ENCODE measurements at regions not wholly inside any gene's neighbourhood (a gene's known extent, or its start where the extent isn't known, plus 50 kb on each side); places are given as distances from the start of the nearest gene placed in this dataset.

DNA sequence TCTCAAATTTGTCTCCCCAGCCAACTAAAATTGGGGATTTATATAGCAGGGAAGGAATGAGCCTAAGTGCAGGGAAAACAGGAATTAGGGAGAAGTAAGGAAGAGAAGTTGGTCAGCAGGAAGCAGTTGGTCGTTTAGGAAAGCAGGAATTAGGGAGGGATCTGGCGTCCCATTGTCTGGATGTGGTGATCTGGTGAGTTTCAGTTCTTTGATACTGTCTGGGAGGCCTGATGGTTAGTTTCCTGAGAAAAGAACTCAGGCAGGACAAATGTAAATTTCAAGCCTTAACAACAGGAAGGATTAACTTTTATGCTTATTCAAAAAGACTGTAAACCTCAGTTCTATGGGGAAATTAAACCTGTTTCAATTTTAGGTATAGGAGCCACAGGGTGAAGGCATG, 116.2 kb upstream of the PRL start:
- peak overlapping the region; percentile 64 for H3K27ac Mint-ChIP-seq
- peaks cover 2% of the 10 kb centered on the region for H3K36me3 Mint-ChIP-seq
- TF ChIP-seq, protein P1, sequence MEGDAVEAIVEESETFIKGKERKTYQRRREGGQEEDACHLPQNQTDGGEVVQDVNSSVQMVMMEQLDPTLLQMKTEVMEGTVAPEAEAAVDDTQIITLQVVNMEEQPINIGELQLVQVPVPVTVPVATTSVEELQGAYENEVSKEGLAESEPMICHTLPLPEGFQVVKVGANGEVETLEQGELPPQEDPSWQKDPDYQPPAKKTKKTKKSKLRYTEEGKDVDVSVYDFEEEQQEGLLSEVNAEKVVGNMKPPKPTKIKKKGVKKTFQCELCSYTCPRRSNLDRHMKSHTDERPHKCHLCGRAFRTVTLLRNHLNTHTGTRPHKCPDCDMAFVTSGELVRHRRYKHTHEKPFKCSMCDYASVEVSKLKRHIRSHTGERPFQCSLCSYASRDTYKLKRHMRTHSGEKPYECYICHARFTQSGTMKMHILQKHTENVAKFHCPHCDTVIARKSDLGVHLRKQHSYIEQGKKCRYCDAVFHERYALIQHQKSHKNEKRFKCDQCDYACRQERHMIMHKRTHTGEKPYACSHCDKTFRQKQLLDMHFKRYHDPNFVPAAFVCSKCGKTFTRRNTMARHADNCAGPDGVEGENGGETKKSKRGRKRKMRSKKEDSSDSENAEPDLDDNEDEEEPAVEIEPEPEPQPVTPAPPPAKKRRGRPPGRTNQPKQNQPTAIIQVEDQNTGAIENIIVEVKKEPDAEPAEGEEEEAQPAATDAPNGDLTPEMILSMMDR (IDR thresholded peaks at IDR 0.05; ENCODE audit: unreplicated experiment), result no peak
- peaks cover 40% of the 10 kb centered on the region for H3K4me1 Mint-ChIP-seq
- peaks cover 7% of the 10 kb centered on the region for H3K9me3 Mint-ChIP-seq
- H3K4me3 Mint-ChIP-seq, result no peak overlapping the region
- H3K27me3 Mint-ChIP-seq (ENCODE audit: low read depth), result no peaks in the 10 kb centered on the region
- DNase-seq (ENCODE audit: low spot score in 2 of 2, unreplicated experiment in 2 of 2), result no peak

DNA sequence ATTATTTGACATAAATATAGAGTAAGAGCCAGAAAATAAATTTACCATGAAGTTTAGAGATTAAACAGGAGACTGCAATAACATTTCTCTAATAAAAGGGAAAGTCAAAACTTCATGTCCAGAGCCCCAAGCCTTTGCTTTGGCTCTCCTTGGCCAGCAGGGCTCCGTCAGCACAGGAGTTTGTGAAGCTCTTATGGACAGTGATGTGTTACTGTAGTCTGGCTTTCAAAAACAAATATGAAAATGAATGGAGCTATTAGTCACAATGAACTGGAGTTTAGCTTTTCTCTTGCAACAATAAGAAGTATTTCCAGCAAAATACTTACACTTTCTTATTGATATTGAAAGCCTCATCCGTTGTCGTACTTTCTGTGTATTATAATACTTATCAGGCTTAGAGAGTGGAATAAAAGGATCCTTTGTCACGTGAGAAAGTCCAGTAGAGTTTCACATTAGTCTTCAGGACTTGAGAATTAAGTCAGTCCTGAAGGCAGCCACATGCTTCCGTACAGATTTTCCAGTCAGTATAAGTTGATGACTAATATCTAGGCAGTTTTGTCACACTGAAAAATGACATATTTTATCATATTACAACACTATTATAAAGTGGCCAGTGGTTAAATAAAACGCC, 117.0 kb upstream of the PRL start:
- Mint-ChIP-seq H3K9me3 (peaks cover 15% of the 10 kb centered on the region), H3K4me3 (no peak overlapping the region), H3K27me3 (ENCODE audit: low read depth) (no peaks in the 10 kb centered on the region), H3K27ac (peak overlapping the region; percentile 71), H3K4me1 (peaks cover 40% of the 10 kb centered on the region), H3K36me3 (peaks cover 9% of the 10 kb centered on the region)
- no peak for DNase-seq (ENCODE audit: low spot score in 2 of 2, unreplicated experiment in 2 of 2)
- TF ChIP-seq, protein P1 (IDR thresholded peaks at IDR 0.05; ENCODE audit: unreplicated experiment), result no peak

DNA sequence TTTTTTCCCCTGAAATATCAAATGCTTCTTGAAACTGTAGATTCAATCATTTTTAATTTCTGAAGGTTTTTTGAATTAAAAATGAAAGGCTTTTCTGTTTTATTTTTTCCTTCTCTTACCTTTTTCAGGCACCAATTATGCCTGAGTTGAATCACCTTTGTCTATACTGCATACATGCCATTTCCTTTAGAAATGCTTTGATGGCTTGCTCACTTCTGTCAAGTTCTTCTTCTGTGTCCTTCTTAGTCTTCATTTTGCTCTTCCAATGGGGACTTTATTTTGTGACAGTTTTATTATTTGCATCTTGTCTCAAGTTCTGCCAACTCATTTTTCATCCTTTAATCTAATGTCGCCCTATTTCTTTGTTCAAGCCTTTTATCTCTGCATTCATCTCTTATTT, 121.9 kb upstream of the PRL start:
- peaks cover 4% of the 10 kb centered on the region for H3K4me1 Mint-ChIP-seq
- TF ChIP-seq, protein P1 (IDR thresholded peaks at IDR 0.05; ENCODE audit: unreplicated experiment), result no peak
- DNase-seq (ENCODE audit: low spot score in 2 of 2, unreplicated experiment in 2 of 2), result no peak
- H3K36me3 Mint-ChIP-seq, result peaks cover 25% of the 10 kb centered on the region
- H3K27ac Mint-ChIP-seq, result no peak overlapping the region
- H3K27me3 Mint-ChIP-seq (ENCODE audit: low read depth), result no peaks in the 10 kb centered on the region
- no peak overlapping the region for H3K4me3 Mint-ChIP-seq
- H3K9me3 Mint-ChIP-seq, result peaks cover 44% of the 10 kb centered on the region

DNA sequence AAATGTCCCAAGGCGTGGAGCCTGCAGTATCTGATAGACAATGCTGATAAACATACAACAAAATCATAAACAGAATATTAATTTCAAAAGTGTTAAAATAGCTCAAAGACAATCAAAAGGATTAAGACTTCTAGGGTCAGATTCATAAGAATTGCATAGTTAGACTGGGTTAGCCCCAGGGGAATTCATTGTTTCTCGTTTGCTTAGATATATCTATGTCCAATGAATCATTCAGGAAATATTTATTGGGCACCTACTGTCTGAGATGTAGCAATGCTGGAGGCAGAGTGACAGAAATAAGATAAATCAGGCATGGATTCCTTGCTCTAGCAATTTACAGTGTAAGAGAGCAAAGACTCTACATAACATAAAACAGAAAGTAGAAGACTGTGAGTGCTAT, 124.4 kb upstream of the PRL start:
- H3K27me3 Mint-ChIP-seq (ENCODE audit: low read depth), result no peaks in the 10 kb centered on the region
- TF ChIP-seq, protein P1 (IDR thresholded peaks at IDR 0.05; ENCODE audit: unreplicated experiment), result no peak
- H3K4me3 Mint-ChIP-seq, result no peak overlapping the region
- no peaks in the 10 kb centered on the region for H3K4me1 Mint-ChIP-seq
- peaks cover 44% of the 10 kb centered on the region for H3K9me3 Mint-ChIP-seq
- H3K27ac Mint-ChIP-seq, result no peak overlapping the region
- no peak for DNase-seq (ENCODE audit: low spot score in 2 of 2, unreplicated experiment in 2 of 2)
- peaks cover 25% of the 10 kb centered on the region for H3K36me3 Mint-ChIP-seq

DNA sequence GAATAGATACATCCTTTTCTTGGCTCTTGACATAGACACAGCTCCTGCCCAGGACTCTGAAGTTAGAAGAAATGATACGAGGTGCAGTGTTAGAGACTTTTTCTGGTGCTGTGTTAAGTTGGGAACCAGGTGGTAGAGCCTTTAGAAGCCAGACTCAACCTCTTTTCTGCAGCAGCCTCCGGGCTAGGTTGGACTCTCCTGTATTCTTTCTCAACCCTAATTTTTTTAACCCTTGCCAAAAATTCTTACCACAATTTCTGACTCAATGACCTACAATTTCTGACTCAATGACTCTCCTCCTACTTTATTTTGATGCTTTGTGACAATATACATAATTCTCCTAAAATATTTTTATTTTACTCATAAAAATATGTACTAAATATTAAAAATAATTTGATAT, 127.4 kb upstream of the PRL start:
- H3K27me3 Mint-ChIP-seq (ENCODE audit: low read depth), result no peaks in the 10 kb centered on the region
- no peak for DNase-seq (ENCODE audit: low spot score in 2 of 2, unreplicated experiment in 2 of 2)
- peaks cover 26% of the 10 kb centered on the region for H3K9me3 Mint-ChIP-seq
- no peak overlapping the region for H3K27ac Mint-ChIP-seq
- TF ChIP-seq, protein P1 (IDR thresholded peaks at IDR 0.05; ENCODE audit: unreplicated experiment), result no peak
- no peaks in the 10 kb centered on the region for H3K4me1 Mint-ChIP-seq
- H3K4me3 Mint-ChIP-seq, result no peak overlapping the region
- peaks cover 11% of the 10 kb centered on the region for H3K36me3 Mint-ChIP-seq

DNA sequence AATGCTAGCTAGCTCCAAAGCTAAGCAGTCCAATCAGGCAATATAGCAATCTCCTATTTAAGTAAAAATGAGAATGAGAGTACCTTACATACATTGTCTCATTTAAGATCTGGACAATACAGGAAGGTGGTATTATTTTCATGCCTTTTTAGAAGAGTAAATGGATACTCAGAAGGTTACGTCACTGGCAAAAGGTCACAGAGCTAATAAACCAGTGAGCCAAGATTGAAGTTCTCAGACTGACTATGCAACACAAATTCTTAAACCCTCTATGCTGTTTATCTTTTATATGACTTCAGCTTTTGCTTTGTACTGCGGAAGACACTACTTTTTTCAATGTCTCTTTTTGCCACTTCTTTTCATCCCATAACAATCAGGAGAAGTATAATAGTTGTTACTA, 135.2 kb upstream of the PRL start:
- H3K4me3 Mint-ChIP-seq, result no peak overlapping the region
- TF ChIP-seq, protein P1 (IDR thresholded peaks at IDR 0.05; ENCODE audit: unreplicated experiment), result no peak
- no peak for DNase-seq (ENCODE audit: low spot score in 2 of 2, unreplicated experiment in 2 of 2)
- no peaks in the 10 kb centered on the region for H3K27me3 Mint-ChIP-seq (ENCODE audit: low read depth)
- H3K9me3 Mint-ChIP-seq, result peaks cover 2% of the 10 kb centered on the region
- H3K36me3 Mint-ChIP-seq, result no peaks in the 10 kb centered on the region
- H3K27ac Mint-ChIP-seq, result no peak overlapping the region
- peaks cover 2% of the 10 kb centered on the region for H3K4me1 Mint-ChIP-seq
